ENCODE measurements at regions not wholly inside any gene's neighbourhood (a gene's known extent, or its start where the extent isn't known, plus 50 kb on each side); places are given as distances from the start of the nearest gene placed in this dataset.

DNA sequence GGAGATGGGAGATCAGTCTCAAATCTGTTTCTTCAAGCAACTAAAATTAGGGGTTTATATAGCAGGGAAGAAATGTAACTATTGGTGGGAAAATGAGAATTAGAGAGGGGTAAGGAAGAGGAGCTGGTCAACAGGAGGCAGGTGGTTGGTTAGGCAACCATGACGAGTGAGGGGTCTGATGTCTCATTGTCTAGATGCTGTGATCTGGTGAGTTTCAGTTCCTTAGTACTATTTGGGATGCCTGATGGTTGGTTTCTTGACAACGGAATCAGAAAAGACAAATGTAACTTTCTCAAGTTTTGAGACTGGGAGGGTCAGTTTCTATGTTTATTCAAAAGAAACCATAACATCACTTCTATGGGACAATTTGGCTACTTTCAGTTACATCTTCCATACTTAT, 415.3 kb upstream of the C16orf82 start:
- ChIA-PET POLR2A (no interaction called here), CTCF (no interaction called here)
- no peak overlapping the region for H3K4me3 ChIP-seq (ENCODE audit: low read depth, low read length)
- no peaks in the 10 kb centered on the region for H3K27me3 ChIP-seq (replicated peaks; ENCODE audit: control insufficient read depth, insufficient read depth, low read length)
- TF ChIP-seq, protein P1, sequence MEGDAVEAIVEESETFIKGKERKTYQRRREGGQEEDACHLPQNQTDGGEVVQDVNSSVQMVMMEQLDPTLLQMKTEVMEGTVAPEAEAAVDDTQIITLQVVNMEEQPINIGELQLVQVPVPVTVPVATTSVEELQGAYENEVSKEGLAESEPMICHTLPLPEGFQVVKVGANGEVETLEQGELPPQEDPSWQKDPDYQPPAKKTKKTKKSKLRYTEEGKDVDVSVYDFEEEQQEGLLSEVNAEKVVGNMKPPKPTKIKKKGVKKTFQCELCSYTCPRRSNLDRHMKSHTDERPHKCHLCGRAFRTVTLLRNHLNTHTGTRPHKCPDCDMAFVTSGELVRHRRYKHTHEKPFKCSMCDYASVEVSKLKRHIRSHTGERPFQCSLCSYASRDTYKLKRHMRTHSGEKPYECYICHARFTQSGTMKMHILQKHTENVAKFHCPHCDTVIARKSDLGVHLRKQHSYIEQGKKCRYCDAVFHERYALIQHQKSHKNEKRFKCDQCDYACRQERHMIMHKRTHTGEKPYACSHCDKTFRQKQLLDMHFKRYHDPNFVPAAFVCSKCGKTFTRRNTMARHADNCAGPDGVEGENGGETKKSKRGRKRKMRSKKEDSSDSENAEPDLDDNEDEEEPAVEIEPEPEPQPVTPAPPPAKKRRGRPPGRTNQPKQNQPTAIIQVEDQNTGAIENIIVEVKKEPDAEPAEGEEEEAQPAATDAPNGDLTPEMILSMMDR (IDR thresholded peaks at IDR 0.05; ENCODE audit: insufficient read depth in 1 of 2, low read depth in 1 of 2, low read length in 1 of 2, severe bottlenecking in 1 of 2, unreplicated experiment in 1 of 2) = no peak
- no TSS peak for BruUV-seq (replicated peaks)
- H3K27me3 Mint-ChIP-seq (ENCODE audit: insufficient read depth, unreplicated experiment) = no peaks in the 10 kb centered on the region
- H3K36me3 ChIP-seq (ENCODE audit: control insufficient read depth, insufficient read depth, low read length) = no peaks in the 10 kb centered on the region
- DNase-seq = no peak
- no peak overlapping the region for H3K4me3 Mint-ChIP-seq (ENCODE audit: unreplicated experiment)
- intact Hi-C loops (cut with micrococcal nuclease; ENCODE audit: unreplicated experiment) = no loop called here
- H3K4me1 ChIP-seq = no peaks in the 10 kb centered on the region
- H3K9me3 ChIP-seq = no peaks in the 10 kb centered on the region
- H3K9me3 Mint-ChIP-seq (ENCODE audit: unreplicated experiment) = no peaks in the 10 kb centered on the region
- H3K27ac Mint-ChIP-seq (ENCODE audit: unreplicated experiment) = no peak overlapping the region
- H3K4me1 Mint-ChIP-seq (ENCODE audit: low read depth, unreplicated experiment) = no peaks in the 10 kb centered on the region
- H3K36me3 Mint-ChIP-seq (ENCODE audit: insufficient read depth, unreplicated experiment) = peaks cover 4% of the 10 kb centered on the region

DNA sequence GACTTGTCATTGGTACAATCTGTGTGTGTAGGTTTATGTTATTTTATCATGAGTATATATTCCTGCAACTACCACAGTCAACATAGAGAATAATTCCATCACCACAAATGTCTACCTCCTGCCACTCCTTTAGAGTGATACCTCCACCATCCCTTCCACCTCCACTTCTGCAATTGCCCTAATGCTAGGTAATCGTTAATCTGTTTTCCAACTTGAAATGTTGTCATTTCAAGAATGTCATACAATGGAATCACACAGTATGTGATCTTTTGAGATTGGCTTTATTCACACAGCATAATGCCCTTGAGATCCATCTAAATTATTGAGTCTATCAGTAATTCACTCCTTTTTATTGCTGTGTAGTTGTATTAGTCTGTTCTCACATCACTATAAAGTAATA, 414.8 kb upstream of the C16orf82 start:
- Histone ChIP-seq H3K27me3 (replicated peaks; ENCODE audit: control insufficient read depth, insufficient read depth, low read length) (no peaks in the 10 kb centered on the region), H3K4me3 (ENCODE audit: low read depth, low read length) (no peak overlapping the region), H3K36me3 (ENCODE audit: control insufficient read depth, insufficient read depth, low read length) (no peaks in the 10 kb centered on the region), H3K9me3 (no peaks in the 10 kb centered on the region), H3K4me1 (no peaks in the 10 kb centered on the region)
- ChIA-PET POLR2A (no interaction called here), CTCF (no interaction called here)
- BruUV-seq (replicated peaks) = no TSS peak
- intact Hi-C loops (cut with micrococcal nuclease; ENCODE audit: unreplicated experiment) = no loop called here
- H3K4me3 Mint-ChIP-seq (ENCODE audit: unreplicated experiment) = no peak overlapping the region
- H3K27me3 Mint-ChIP-seq (ENCODE audit: insufficient read depth, unreplicated experiment) = no peaks in the 10 kb centered on the region
- no peak overlapping the region for H3K27ac Mint-ChIP-seq (ENCODE audit: unreplicated experiment)
- peaks cover 4% of the 10 kb centered on the region for H3K36me3 Mint-ChIP-seq (ENCODE audit: insufficient read depth, unreplicated experiment)
- no peaks in the 10 kb centered on the region for H3K9me3 Mint-ChIP-seq (ENCODE audit: unreplicated experiment)
- DNase-seq = no peak
- no peaks in the 10 kb centered on the region for H3K4me1 Mint-ChIP-seq (ENCODE audit: low read depth, unreplicated experiment)
- TF ChIP-seq, protein P1 (IDR thresholded peaks at IDR 0.05; ENCODE audit: insufficient read depth in 1 of 2, low read depth in 1 of 2, low read length in 1 of 2, severe bottlenecking in 1 of 2, unreplicated experiment in 1 of 2) = no peak

DNA sequence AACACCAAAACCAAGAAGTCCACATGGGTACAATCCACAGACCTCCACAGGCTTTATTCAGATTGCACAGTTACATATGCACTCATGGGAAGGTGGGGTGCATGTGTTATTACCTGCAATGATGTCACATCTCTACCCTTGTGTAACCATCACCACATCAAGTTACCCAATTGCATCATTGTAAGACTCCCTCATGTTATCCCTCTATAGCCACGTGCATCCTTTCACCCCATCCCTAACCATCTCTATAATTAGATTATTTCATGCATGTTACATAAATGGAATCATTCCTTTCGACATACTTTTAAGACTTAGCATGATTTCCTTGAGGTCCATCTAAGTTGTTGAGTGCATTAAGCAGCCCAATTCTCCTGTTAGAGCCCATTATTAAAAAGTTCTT, 408.2 kb upstream of the C16orf82 start:
- Histone ChIP-seq H3K36me3 (ENCODE audit: control insufficient read depth, insufficient read depth, low read length) (no peaks in the 10 kb centered on the region), H3K4me3 (ENCODE audit: low read depth, low read length) (no peak overlapping the region), H3K4me1 (no peaks in the 10 kb centered on the region), H3K27me3 (replicated peaks; ENCODE audit: control insufficient read depth, insufficient read depth, low read length) (no peaks in the 10 kb centered on the region), H3K9me3 (no peaks in the 10 kb centered on the region)
- TF ChIP-seq, protein P1 (IDR thresholded peaks at IDR 0.05; ENCODE audit: insufficient read depth in 1 of 2, low read depth in 1 of 2, low read length in 1 of 2, severe bottlenecking in 1 of 2, unreplicated experiment in 1 of 2) = no peak
- Mint-ChIP-seq H3K4me1 (ENCODE audit: low read depth, unreplicated experiment) (no peaks in the 10 kb centered on the region), H3K9me3 (ENCODE audit: unreplicated experiment) (no peaks in the 10 kb centered on the region), H3K36me3 (ENCODE audit: insufficient read depth, unreplicated experiment) (peaks cover 4% of the 10 kb centered on the region), H3K27ac (ENCODE audit: unreplicated experiment) (no peak overlapping the region), H3K27me3 (ENCODE audit: insufficient read depth, unreplicated experiment) (peaks cover 6% of the 10 kb centered on the region), H3K4me3 (ENCODE audit: unreplicated experiment) (no peak overlapping the region)
- no TSS peak for BruUV-seq (replicated peaks)
- ChIA-PET CTCF (no interaction called here), POLR2A (no interaction called here)
- no peak for DNase-seq
- intact Hi-C loops (cut with micrococcal nuclease; ENCODE audit: unreplicated experiment) = no loop called here
